Vagina (tissue), 2 donors: ENCODE measurements at regions not wholly inside any gene's neighbourhood (a gene's known extent, or its start where the extent isn't known, plus 50 kb on each side); places are given as distances from the start of the nearest gene placed in this dataset.

Experiments
- DNase-seq, 2 donors: peaks; one replicate each; pipeline ENCODE4 v3.0.0-alpha.2; 2017; ENCODE audit errors: extremely low spot score in 2 of 2
- H3K27ac ChIP-seq: fragments of 200-600 bp; sonication (generic); one replicate; pipeline ENCODE4 v1.5.1; 2019
- H3K27me3 ChIP-seq: fragments of 200-600 bp; sonication (generic); one replicate; pipeline ENCODE4 v1.5.1; 2019
- H3K36me3 ChIP-seq, 2 donors: fragments of 200-600 bp; sonication (generic); one replicate each; pipeline ENCODE4 v1.5.1; 2017 to 2019
- H3K4me1 ChIP-seq: fragments of 200-600 bp; sonication (generic); one replicate; pipeline ENCODE4 v1.5.1; 2019
- H3K4me3 ChIP-seq, 2 donors: fragments of 200-600 bp; sonication (generic); 1 replicate in 1 of 2; 2 replicates in 1 of 2; pipeline ENCODE4 v1.5.1; 2016 to 2019
- H3K9me3 ChIP-seq: fragments of 200-600 bp; sonication (generic); one replicate; pipeline ENCODE4 v1.5.1; 2019
- POLR2A ChIP-seq, 2 donors: fragments of 450-650 bp; IDR thresholded peaks; one replicate each; pipeline ENCODE4 v1.6.1; 2017; ENCODE audit warnings: antibody characterized with exemption in 2 of 2, mild to moderate bottlenecking in 2 of 2, moderate library complexity in 2 of 2
- POLR2AphosphoS5 ChIP-seq, 2 donors: sonication (generic); formaldehyde crosslinking; IDR thresholded peaks; one replicate each; pipeline ENCODE4 v1.9.0; 2017; ENCODE audit warnings: antibody characterized with exemption in 2 of 2, mild to moderate bottlenecking in 2 of 2, low read depth in 1 of 2; ENCODE audit not compliant: insufficient read depth in 1 of 2
- intact Hi-C: fragments of 100-400 bp; cut with DNase I; formaldehyde crosslinking; loops from one replicate; pipeline ENCODE4 v1.15.1; 2023
- TF ChIP-seq, protein P1 (sequence below), 3 experiments: fragments of 450-650 bp in 2 of 3; fragments of 200-600 bp in 1 of 3; sonication (generic) in 1 of 3; IDR thresholded peaks; one replicate each; pipeline ENCODE4 v1.5.1; 2017 to 2019; ENCODE audit warnings: antibody characterized with exemption in 3 of 3, mild to moderate bottlenecking in 2 of 3, moderate library complexity in 2 of 3

DNA sequence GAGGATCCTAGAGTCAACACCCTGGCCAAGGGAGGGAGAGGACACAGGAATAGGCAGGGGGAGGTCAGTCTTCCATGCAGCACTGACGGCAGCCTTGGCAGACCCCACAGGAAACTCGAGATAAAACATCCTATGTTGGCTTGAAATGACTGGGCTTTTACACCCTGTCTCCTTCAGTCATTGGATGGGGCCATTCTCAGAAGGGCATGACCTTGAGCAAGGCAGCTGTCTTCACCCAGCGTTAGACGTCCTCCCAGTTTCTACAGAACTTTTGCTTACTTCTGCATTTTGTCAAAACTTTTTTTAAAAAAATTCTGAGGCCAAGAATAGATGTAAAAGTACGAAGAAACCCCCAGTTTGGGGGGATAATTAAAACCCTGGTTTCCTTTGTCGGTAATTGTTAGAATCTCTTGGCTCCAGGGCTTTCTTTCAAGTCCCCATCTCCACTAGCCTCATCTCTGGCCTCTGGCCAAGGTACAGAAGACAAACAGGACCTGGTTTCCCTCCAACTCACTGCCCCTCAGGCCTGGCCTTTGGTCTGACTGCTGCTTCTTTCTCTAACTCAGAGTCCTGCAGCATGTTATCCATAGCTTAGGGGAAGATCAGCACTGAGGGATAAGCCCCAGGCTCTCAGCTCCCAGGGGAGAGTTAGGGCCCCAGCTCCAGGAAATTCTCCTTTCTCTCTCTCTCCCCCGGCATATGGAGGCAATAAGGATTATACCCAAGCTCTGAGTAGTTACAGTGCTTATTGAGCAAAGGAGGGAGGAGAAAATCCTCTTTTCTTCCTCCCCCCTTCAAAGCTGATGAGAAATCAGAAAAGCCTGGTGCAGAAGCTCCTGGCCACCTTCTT, 51.6 kb upstream of the KCND3 start:
- no peak for DNase-seq
- Histone ChIP-seq H3K9me3 (no peaks in the 10 kb centered on the region), H3K4me3 (no peak overlapping the region), H3K27ac (no peak overlapping the region), H3K4me1 (no peaks in the 10 kb centered on the region), H3K27me3 (no peaks in the 10 kb centered on the region), H3K36me3 (no peaks in the 10 kb centered on the region)
- intact Hi-C loops: no loop called here
- TF ChIP-seq POLR2A (IDR thresholded peaks at IDR 0.05) (no peak), POLR2AphosphoS5 (IDR thresholded peaks at IDR 0.05; ENCODE audit: insufficient read depth in 1 of 2, low read depth in 1 of 2) (no peak)
- TF ChIP-seq, protein P1, sequence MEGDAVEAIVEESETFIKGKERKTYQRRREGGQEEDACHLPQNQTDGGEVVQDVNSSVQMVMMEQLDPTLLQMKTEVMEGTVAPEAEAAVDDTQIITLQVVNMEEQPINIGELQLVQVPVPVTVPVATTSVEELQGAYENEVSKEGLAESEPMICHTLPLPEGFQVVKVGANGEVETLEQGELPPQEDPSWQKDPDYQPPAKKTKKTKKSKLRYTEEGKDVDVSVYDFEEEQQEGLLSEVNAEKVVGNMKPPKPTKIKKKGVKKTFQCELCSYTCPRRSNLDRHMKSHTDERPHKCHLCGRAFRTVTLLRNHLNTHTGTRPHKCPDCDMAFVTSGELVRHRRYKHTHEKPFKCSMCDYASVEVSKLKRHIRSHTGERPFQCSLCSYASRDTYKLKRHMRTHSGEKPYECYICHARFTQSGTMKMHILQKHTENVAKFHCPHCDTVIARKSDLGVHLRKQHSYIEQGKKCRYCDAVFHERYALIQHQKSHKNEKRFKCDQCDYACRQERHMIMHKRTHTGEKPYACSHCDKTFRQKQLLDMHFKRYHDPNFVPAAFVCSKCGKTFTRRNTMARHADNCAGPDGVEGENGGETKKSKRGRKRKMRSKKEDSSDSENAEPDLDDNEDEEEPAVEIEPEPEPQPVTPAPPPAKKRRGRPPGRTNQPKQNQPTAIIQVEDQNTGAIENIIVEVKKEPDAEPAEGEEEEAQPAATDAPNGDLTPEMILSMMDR (IDR thresholded peaks at IDR 0.05): no peak

DNA sequence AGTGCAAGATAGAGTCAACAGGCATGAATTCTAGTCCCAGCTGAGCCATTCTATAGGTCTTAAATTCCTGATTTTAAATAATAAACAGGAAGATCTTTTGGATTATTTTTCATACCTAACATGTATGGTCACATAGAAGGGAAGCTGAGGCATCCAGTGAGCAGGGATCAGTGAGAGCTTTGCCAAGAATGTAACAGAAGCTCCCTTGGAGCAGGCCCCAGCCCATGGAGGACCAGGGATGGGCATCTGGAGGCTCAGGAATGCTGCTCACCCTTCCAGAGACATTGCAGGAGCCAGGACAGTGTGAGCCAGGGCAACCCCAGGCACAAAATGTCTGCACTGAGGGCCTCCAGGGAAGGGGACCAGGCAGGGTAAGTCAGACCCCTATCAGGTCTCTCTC, 54.4 kb upstream of the KCND3 start:
- intact Hi-C loops: no loop called here
- H3K4me3 ChIP-seq: no peak overlapping the region
- H3K36me3 ChIP-seq: no peaks in the 10 kb centered on the region
- H3K9me3 ChIP-seq: no peaks in the 10 kb centered on the region
- no peaks in the 10 kb centered on the region for H3K27me3 ChIP-seq
- TF ChIP-seq POLR2A (IDR thresholded peaks at IDR 0.05) (no peak), POLR2AphosphoS5 (IDR thresholded peaks at IDR 0.05; ENCODE audit: insufficient read depth in 1 of 2, low read depth in 1 of 2) (no peak)
- TF ChIP-seq, protein P1 (IDR thresholded peaks at IDR 0.05): no peak
- H3K4me1 ChIP-seq: no peaks in the 10 kb centered on the region
- no peak for DNase-seq
- no peak overlapping the region for H3K27ac ChIP-seq

DNA sequence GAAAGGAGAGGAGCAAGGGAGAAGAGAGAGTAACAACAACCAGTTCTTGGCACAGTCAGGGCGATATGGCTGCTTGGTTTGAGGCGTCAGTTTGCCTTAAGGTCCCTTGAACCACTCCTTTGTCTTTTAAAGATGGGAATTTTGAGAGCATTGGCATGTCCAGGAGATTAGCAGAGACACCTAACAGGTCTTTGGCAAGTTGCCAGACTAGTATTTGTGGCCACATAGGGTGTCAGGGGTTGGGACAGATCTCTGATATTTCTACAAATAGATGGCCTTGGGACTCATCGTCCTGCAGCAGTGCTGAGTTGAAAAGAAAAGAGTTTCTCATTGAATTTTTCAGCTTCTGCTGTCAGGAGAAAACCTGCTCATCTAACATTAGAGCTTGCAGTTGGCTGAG, 55.3 kb upstream of the KCND3 start:
- no peak for TF ChIP-seq POLR2A (IDR thresholded peaks at IDR 0.05)
- no peak for TF ChIP-seq POLR2AphosphoS5 (IDR thresholded peaks at IDR 0.05; ENCODE audit: insufficient read depth in 1 of 2, low read depth in 1 of 2)
- TF ChIP-seq, protein P1 (IDR thresholded peaks at IDR 0.05): no peak
- intact Hi-C loops: no loop called here
- no peaks in the 10 kb centered on the region for H3K9me3 ChIP-seq

DNA sequence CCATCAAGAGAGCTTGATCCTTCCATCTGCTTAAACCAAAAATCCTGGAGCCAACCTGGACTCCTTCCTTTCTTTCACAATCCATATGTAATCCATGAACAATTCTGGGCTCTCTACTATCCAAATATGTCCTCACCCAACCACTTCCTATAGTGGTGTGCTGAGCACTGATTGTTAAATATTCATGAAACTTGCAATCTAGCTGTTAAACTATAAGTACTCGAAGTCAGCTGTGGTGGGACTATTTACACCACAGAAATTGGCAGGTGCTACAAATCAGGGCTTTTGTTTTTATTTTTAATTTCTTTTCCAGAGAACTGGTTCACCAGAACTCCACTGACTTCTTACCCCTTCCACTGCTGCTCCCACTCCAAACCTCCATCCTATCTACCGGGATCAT, 57.2 kb upstream of the KCND3 start:
- H3K4me1 ChIP-seq: no peaks in the 10 kb centered on the region
- TF ChIP-seq POLR2AphosphoS5 (IDR thresholded peaks at IDR 0.05; ENCODE audit: insufficient read depth in 1 of 2, low read depth in 1 of 2) (no peak), POLR2A (IDR thresholded peaks at IDR 0.05) (no peak)
- TF ChIP-seq, protein P1 (IDR thresholded peaks at IDR 0.05): no peak
- no peak overlapping the region for H3K4me3 ChIP-seq
- no peak for DNase-seq
- no peaks in the 10 kb centered on the region for H3K9me3 ChIP-seq
- H3K36me3 ChIP-seq: no peaks in the 10 kb centered on the region
- no peaks in the 10 kb centered on the region for H3K27me3 ChIP-seq
- intact Hi-C loops: no loop called here
- no peak overlapping the region for H3K27ac ChIP-seq

More for the DNA sequence above, 55.3 kb upstream of the KCND3 start:
- Histone ChIP-seq H3K36me3 (no peaks in the 10 kb centered on the region), H3K4me3 (no peak overlapping the region), H3K4me1 (no peaks in the 10 kb centered on the region), H3K27ac (no peak overlapping the region), H3K27me3 (no peaks in the 10 kb centered on the region)
- no peak for DNase-seq

DNA sequence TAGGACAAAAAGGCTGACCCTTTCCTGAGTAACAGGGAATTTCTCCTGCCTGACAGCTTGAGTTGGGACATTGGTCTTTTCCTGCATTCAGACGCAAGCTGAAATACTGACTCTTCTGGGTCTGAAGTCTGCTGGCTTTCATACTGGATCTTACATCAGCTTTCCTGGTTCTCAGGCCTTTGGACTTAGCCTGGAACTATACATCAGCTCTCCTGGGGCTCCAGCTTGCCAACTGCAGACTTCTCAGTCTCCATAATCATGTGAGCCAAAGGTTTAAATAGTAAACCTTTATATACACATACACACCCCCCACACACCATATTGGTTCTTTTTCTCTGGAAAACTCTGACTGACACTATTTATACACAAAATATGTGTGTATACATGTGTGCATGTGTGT, 59.0 kb upstream of the KCND3 start:
- no peak for DNase-seq
- intact Hi-C loops: no loop called here
- Histone ChIP-seq H3K36me3 (no peaks in the 10 kb centered on the region), H3K4me1 (no peaks in the 10 kb centered on the region), H3K9me3 (no peaks in the 10 kb centered on the region), H3K4me3 (no peak overlapping the region), H3K27me3 (no peaks in the 10 kb centered on the region), H3K27ac (no peak overlapping the region)
- TF ChIP-seq, protein P1 (IDR thresholded peaks at IDR 0.05): no peak
- TF ChIP-seq POLR2AphosphoS5 (IDR thresholded peaks at IDR 0.05; ENCODE audit: insufficient read depth in 1 of 2, low read depth in 1 of 2): no peak
- TF ChIP-seq POLR2A (IDR thresholded peaks at IDR 0.05): no peak
